ENCODE measurements at regions not wholly inside any gene's neighbourhood (a gene's known extent, or its start where the extent isn't known, plus 50 kb on each side); places are given as distances from the start of the nearest gene placed in this dataset.

- H3K27me3 ChIP-seq: no peaks in the 10 kb centered on the region
These were observed 146.7 kb upstream of the IQSEC1 start for GRCh38 chr3:13219902-13220296.

GRCh38 chr3:13219077-13219901 is 146.1 kb upstream of the IQSEC1 start:
- Histone ChIP-seq H3K27ac (no peak overlapping the region), H3K9me3 (no peaks in the 10 kb centered on the region), H3K4me3 (no peak overlapping the region), H3K36me3 (no peaks in the 10 kb centered on the region), H3K27me3 (no peaks in the 10 kb centered on the region), H3K4me1 (no peaks in the 10 kb centered on the region)
- intact Hi-C loops (cut with DNase I; ENCODE audit: low total_unique reads): no loop called here
- no peak for TF ChIP-seq CTCF (IDR thresholded peaks at IDR 0.05)
- TF ChIP-seq POLR2A (IDR thresholded peaks at IDR 0.05): no peak
- no peak for DNase-seq

More at GRCh38 chr3:13219902-13220296, 146.7 kb upstream of the IQSEC1 start:
- H3K4me1 ChIP-seq: no peaks in the 10 kb centered on the region
- intact Hi-C loops (cut with DNase I; ENCODE audit: low total_unique reads): no loop called here
- no peaks in the 10 kb centered on the region for H3K9me3 ChIP-seq
- H3K27ac ChIP-seq: no peak overlapping the region
- no peaks in the 10 kb centered on the region for H3K36me3 ChIP-seq
- TF ChIP-seq CTCF (IDR thresholded peaks at IDR 0.05) (no peak), POLR2A (IDR thresholded peaks at IDR 0.05) (no peak)
- no peak for DNase-seq
- no peak overlapping the region for H3K4me3 ChIP-seq

GRCh38 chr3:13218541-13218908 is 145.3 kb upstream of the IQSEC1 start:
- Histone ChIP-seq H3K27me3 (no peaks in the 10 kb centered on the region), H3K4me1 (no peaks in the 10 kb centered on the region), H3K27ac (no peak overlapping the region), H3K9me3 (no peaks in the 10 kb centered on the region), H3K4me3 (no peak overlapping the region), H3K36me3 (no peaks in the 10 kb centered on the region)
- intact Hi-C loops (cut with DNase I; ENCODE audit: low total_unique reads): no loop called here
- no peak for DNase-seq
- TF ChIP-seq POLR2A (IDR thresholded peaks at IDR 0.05) (no peak), CTCF (IDR thresholded peaks at IDR 0.05) (no peak)

GRCh38 chr3:13217736-13218540 is 144.7 kb upstream of the IQSEC1 start:
- Histone ChIP-seq H3K27ac (no peak overlapping the region), H3K4me3 (no peak overlapping the region), H3K36me3 (no peaks in the 10 kb centered on the region), H3K4me1 (no peaks in the 10 kb centered on the region), H3K9me3 (no peaks in the 10 kb centered on the region), H3K27me3 (no peaks in the 10 kb centered on the region)
- no peak for TF ChIP-seq CTCF (IDR thresholded peaks at IDR 0.05)
- no peak for TF ChIP-seq POLR2A (IDR thresholded peaks at IDR 0.05)
- intact Hi-C loops (cut with DNase I; ENCODE audit: low total_unique reads): no loop called here
- DNase-seq: no peak

GRCh38 chr3:13217253-13217652 is 144.0 kb upstream of the IQSEC1 start:
- no peaks in the 10 kb centered on the region for H3K9me3 ChIP-seq
- DNase-seq: no peak
- no peak for TF ChIP-seq POLR2A (IDR thresholded peaks at IDR 0.05)
- H3K4me3 ChIP-seq: no peak overlapping the region
- intact Hi-C loops (cut with DNase I; ENCODE audit: low total_unique reads): no loop called here
- no peaks in the 10 kb centered on the region for H3K4me1 ChIP-seq
- no peaks in the 10 kb centered on the region for H3K36me3 ChIP-seq
- H3K27ac ChIP-seq: no peak overlapping the region
- H3K27me3 ChIP-seq: no peaks in the 10 kb centered on the region

All from uterus (tissue), 3 donors.